IPS-18a (cell line): ENCODE measurements at regions not wholly inside any gene's neighbourhood (a gene's known extent, or its start where the extent isn't known, plus 50 kb on each side); places are given as distances from the start of the nearest gene placed in this dataset.

Experiments used
- H3K27ac ChIP-seq: one replicate; pipeline ENCODE4 v1.5.1; 2013; ENCODE audit warnings: low read length
- H3K27me3 ChIP-seq: one replicate; pipeline ENCODE4 v1.6.1; 2013; ENCODE audit warnings: mild to moderate bottlenecking, low read length; ENCODE audit not compliant: control insufficient read depth, insufficient read depth
- H3K36me3 ChIP-seq: one replicate; pipeline ENCODE4 v1.6.1; 2013; ENCODE audit warnings: low read depth, low read length; ENCODE audit not compliant: control insufficient read depth
- H3K4me1 ChIP-seq: one replicate; pipeline ENCODE4 v1.6.1; 2013; ENCODE audit warnings: low read depth, low read length; ENCODE audit not compliant: control insufficient read depth
- H3K4me3 ChIP-seq: one replicate; pipeline ENCODE4 v1.5.1; 2013; ENCODE audit warnings: low read length
- H3K9ac ChIP-seq: one replicate; pipeline ENCODE4 v1.6.1; 2013; ENCODE audit warnings: mild to moderate bottlenecking, low read length, moderate library complexity
- H3K9me3 ChIP-seq: one replicate; pipeline ENCODE4 v1.6.1; 2013; ENCODE audit warnings: low read depth, low read length; ENCODE audit not compliant: control insufficient read depth

DNA sequence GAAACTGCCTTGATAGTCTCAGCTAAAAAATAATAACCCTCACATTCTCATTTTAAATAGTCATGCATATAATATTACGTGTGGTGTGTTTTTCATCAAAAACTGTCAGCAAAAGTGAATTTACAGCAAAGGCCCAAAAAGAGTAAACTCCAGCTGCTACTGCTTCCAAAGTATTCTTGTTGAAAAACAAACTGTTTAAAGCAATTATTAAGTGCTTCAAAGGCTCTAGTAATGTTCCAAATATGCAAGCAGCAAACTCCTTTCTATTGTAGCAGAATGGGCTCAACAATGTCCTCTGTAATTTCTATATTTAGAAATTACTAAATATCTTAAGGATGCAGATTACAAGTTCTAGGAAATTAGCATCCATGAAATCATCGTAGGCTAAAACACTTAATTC is 280.0 kb upstream of the TBX18 start:
- no peak overlapping the region for H3K4me3 ChIP-seq
- H3K36me3 ChIP-seq: no peaks in the 10 kb centered on the region
- no peak overlapping the region for H3K9ac ChIP-seq
- H3K9me3 ChIP-seq: no peaks in the 10 kb centered on the region
- H3K27me3 ChIP-seq: no peaks in the 10 kb centered on the region
- H3K4me1 ChIP-seq: no peaks in the 10 kb centered on the region
- H3K27ac ChIP-seq: no peak overlapping the region

- H3K27ac ChIP-seq: no peak overlapping the region
- H3K4me1 ChIP-seq: no peaks in the 10 kb centered on the region
- H3K9me3 ChIP-seq: no peaks in the 10 kb centered on the region
- H3K4me3 ChIP-seq: no peak overlapping the region
- no peak overlapping the region for H3K9ac ChIP-seq
- no peaks in the 10 kb centered on the region for H3K27me3 ChIP-seq
- no peaks in the 10 kb centered on the region for H3K36me3 ChIP-seq
These were observed 277.0 kb upstream of the TBX18 start for GRCh38 chr6:85041376-85041775.

- no peak overlapping the region for H3K9ac ChIP-seq
- H3K27me3 ChIP-seq: no peaks in the 10 kb centered on the region
- no peak overlapping the region for H3K4me3 ChIP-seq
- no peaks in the 10 kb centered on the region for H3K36me3 ChIP-seq
- no peaks in the 10 kb centered on the region for H3K4me1 ChIP-seq
- no peak overlapping the region for H3K27ac ChIP-seq
- peaks cover 15% of the 10 kb centered on the region for H3K9me3 ChIP-seq
These were observed 272.8 kb upstream of the TBX18 start for GRCh38 chr6:85037221-85037620.

DNA sequence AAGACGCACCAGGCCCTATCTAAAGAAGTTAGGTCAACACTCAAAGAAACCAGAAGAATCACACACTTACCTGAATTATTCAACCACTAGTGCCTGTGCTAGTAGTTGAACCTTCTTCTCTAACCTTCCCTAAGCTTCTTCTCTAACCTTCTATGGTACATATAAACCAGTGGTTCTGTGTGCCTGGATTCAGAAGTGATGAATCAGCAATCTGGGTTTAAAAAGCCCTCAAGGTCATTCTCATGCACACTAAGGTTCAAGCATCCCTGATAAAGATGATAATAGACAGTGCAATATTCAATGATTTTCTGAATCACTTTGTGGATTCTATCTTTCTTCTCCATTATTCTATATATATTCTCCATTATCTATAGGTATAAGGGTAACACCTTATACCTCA is 271.4 kb upstream of the TBX18 start:
- Histone ChIP-seq H3K27me3 (no peaks in the 10 kb centered on the region), H3K36me3 (no peaks in the 10 kb centered on the region), H3K9ac (no peak overlapping the region)

DNA sequence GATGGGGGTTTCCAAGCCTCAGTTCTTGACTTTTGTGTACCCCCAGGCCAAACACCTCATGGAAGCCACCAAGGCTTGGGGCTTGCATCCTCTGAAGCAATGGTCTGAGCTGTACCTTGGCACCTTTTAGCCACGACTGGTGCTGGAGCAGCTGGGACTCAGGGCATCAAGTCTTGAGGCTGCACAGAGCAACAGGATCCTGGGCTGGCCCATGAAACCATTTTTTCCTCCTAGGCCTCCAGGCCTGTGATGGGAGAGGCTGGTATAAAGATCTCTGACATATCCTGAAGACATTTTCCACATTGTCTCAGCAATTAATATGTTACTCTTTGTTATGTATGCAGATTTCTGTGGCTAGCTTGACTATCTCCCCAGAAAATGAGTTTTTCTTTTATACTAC is 269.1 kb upstream of the TBX18 start:
- H3K36me3 ChIP-seq: no peaks in the 10 kb centered on the region
- no peak overlapping the region for H3K4me3 ChIP-seq
- peaks cover 16% of the 10 kb centered on the region for H3K9me3 ChIP-seq
- no peaks in the 10 kb centered on the region for H3K27me3 ChIP-seq
- no peak overlapping the region for H3K9ac ChIP-seq
- no peaks in the 10 kb centered on the region for H3K4me1 ChIP-seq
- H3K27ac ChIP-seq: no peak overlapping the region

More for the DNA sequence above, 271.4 kb upstream of the TBX18 start:
- Histone ChIP-seq H3K27ac (no peak overlapping the region), H3K9me3 (peaks cover 16% of the 10 kb centered on the region), H3K4me3 (no peak overlapping the region), H3K4me1 (no peaks in the 10 kb centered on the region)

GRCh38 chr6:85026021-85026420 is 261.6 kb upstream of the TBX18 start:
- no peak overlapping the region for H3K9ac ChIP-seq
- no peaks in the 10 kb centered on the region for H3K9me3 ChIP-seq
- H3K4me1 ChIP-seq: no peaks in the 10 kb centered on the region
- H3K27me3 ChIP-seq: no peaks in the 10 kb centered on the region
- no peak overlapping the region for H3K27ac ChIP-seq
- H3K36me3 ChIP-seq: no peaks in the 10 kb centered on the region
- H3K4me3 ChIP-seq: no peak overlapping the region

GRCh38 chr6:85023721-85024120 is 259.3 kb upstream of the TBX18 start:
- Histone ChIP-seq H3K4me1 (no peaks in the 10 kb centered on the region), H3K4me3 (no peak overlapping the region), H3K27ac (no peak overlapping the region), H3K27me3 (no peaks in the 10 kb centered on the region), H3K9me3 (no peaks in the 10 kb centered on the region), H3K36me3 (no peaks in the 10 kb centered on the region), H3K9ac (no peak overlapping the region)

DNA sequence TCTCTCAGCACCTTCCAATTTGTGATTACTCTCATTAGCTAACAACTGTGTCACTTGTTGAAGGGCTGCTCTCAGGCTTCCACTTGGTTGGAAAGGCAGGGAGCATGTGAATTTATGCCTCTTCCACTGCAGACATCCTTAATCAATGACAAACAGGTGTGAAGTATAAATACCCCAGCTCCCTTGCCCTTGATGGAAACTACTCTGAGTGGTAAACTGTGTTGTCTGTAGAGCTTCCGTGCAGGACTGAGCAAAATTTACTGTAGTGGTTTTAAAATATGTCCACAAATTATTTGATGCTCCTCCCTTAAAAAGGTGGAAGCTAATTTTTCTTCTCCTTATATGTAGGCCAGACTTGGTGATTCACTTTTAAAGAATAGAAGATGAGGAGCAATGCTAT is 253.0 kb upstream of the TBX18 start:
- no peaks in the 10 kb centered on the region for H3K36me3 ChIP-seq
- H3K27me3 ChIP-seq: no peaks in the 10 kb centered on the region
- no peaks in the 10 kb centered on the region for H3K4me1 ChIP-seq
- H3K9me3 ChIP-seq: no peaks in the 10 kb centered on the region
- no peak overlapping the region for H3K9ac ChIP-seq
- H3K27ac ChIP-seq: no peak overlapping the region
- no peak overlapping the region for H3K4me3 ChIP-seq

- Histone ChIP-seq H3K9me3 (no peaks in the 10 kb centered on the region), H3K27ac (no peak overlapping the region), H3K36me3 (no peaks in the 10 kb centered on the region), H3K9ac (no peak overlapping the region), H3K4me3 (no peak overlapping the region), H3K4me1 (no peaks in the 10 kb centered on the region), H3K27me3 (no peaks in the 10 kb centered on the region)
These were observed 252.3 kb upstream of the TBX18 start for GRCh38 chr6:85016726-85017125.

DNA sequence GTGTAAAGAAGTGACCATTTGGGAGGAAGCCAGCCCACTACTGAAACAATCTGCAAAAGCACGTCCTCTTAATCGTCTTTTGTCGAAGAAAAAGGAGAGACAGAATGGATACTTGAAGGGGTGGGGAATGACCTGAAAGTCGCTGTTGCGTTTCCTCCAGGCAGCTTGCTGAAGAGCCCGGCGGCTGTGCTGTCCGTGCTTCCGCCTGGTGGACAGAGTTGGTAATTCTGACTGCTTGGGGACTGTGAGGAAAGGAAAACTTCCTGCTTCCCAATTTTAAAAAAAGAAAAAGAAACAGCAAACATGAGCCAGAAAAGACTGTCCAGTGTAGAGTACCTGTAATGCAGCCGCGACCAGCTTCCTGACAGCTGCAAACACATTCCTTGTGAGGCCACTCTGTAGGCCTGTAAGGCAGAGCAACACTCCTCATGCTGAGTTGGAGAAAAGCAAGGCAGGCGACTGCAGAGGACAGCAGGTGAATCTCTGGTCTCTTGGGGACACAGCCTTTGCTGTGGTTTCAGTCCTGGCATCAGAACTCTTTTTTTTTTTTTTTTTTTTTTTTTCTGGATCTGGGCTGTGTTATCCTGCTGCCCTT is 251.1 kb upstream of the TBX18 start:
- Histone ChIP-seq H3K9me3 (no peaks in the 10 kb centered on the region), H3K27me3 (no peaks in the 10 kb centered on the region), H3K36me3 (no peaks in the 10 kb centered on the region), H3K9ac (no peak overlapping the region), H3K27ac (no peak overlapping the region), H3K4me1 (no peaks in the 10 kb centered on the region), H3K4me3 (no peak overlapping the region)

GRCh38 chr6:85010865-85011264 is 246.5 kb upstream of the TBX18 start:
- no peaks in the 10 kb centered on the region for H3K36me3 ChIP-seq
- no peaks in the 10 kb centered on the region for H3K27me3 ChIP-seq
- no peak overlapping the region for H3K9ac ChIP-seq
- no peak overlapping the region for H3K27ac ChIP-seq
- peaks cover 21% of the 10 kb centered on the region for H3K4me1 ChIP-seq
- H3K9me3 ChIP-seq: no peaks in the 10 kb centered on the region
- H3K4me3 ChIP-seq: no peak overlapping the region

DNA sequence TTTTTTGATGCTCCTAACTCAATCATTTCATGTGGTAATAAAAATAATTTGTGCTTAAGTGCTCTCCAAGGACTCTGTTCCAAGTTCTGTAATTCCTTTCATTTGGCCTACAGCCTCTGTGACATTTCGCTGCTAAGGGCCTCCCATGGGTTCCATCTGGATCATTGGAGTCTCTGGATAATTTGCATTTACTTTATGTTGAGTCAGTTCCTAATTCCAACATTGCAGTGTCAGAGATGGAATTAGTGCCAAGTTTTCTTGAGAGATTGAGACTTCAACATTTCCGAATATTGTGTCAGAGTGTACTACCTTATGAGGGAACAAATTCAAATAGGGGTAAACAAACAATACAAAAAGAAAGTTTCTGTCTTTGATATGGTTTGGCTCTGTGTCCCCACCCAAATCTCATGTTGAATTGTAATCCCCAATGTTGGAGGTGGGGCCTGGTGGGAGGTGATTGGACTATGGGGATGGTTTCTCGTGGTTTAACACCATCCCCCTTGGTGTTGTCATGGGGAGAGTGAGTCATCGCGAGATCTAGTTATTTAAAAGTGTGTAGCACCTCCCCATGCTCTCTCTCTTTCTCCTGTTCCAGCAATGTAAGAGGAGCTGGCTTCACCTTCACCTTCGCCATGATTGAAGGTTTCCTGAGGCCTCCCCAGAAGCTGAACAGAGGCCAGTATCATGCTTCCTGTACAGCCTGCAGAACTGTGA is 244.1 kb upstream of the TBX18 start:
- Histone ChIP-seq H3K36me3 (no peaks in the 10 kb centered on the region), H3K9ac (no peak overlapping the region), H3K4me1 (peaks cover 31% of the 10 kb centered on the region), H3K27ac (no peak overlapping the region), H3K4me3 (no peak overlapping the region), H3K9me3 (no peaks in the 10 kb centered on the region), H3K27me3 (no peaks in the 10 kb centered on the region)
